ENCODE measurements at regions not wholly inside any gene's neighbourhood (a gene's known extent, or its start where the extent isn't known, plus 50 kb on each side); places are given as distances from the start of the nearest gene placed in this dataset.

DNA sequence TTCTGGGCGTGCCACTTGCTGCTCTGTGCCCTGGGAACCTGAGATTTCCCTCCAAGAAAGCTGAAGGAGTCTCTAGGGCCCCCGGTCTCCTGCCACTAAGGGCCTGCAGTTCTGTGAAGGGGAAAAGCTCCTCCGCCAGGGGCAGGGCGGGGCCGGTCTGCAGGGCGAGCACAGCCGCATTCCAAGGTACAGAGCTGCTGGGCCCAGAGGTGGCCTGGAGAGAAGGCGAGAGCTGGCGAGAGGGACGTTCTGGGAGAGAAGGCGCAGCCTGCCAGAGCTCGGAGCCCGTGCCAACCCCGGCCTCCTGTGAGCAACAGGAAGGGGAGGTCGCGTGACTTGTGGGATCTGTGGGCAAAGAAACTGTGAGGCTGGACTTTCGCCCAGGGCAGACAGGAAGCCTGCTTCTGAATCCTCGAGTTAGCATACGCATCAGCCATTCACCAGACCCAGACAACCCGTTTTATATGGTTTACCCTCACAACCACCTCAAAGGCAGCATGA is 500.4 kb downstream of the SHQ1 start:
- ATAC-seq (peak in 3 of 4 donors; percentile 38 to 63 (median 54)), DNase-seq (peak in 2 of 3 donors; percentile 62 to 67)
- WGBS (ENCODE audit: insufficient coverage, low coverage, low lambda C conversion rate, missing lambda C conversion rate), result 34% methylated on average over 8 of the region's 20 CpGs
- H3K27me3 ChIP-seq, result no peaks in the 10 kb centered on the region
- no peaks in the 10 kb centered on the region for H3K9me3 ChIP-seq
- H3K27ac ChIP-seq, result no peak overlapping the region
- TF ChIP-seq, protein P1, sequence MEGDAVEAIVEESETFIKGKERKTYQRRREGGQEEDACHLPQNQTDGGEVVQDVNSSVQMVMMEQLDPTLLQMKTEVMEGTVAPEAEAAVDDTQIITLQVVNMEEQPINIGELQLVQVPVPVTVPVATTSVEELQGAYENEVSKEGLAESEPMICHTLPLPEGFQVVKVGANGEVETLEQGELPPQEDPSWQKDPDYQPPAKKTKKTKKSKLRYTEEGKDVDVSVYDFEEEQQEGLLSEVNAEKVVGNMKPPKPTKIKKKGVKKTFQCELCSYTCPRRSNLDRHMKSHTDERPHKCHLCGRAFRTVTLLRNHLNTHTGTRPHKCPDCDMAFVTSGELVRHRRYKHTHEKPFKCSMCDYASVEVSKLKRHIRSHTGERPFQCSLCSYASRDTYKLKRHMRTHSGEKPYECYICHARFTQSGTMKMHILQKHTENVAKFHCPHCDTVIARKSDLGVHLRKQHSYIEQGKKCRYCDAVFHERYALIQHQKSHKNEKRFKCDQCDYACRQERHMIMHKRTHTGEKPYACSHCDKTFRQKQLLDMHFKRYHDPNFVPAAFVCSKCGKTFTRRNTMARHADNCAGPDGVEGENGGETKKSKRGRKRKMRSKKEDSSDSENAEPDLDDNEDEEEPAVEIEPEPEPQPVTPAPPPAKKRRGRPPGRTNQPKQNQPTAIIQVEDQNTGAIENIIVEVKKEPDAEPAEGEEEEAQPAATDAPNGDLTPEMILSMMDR (IDR thresholded peaks at IDR 0.05), result no peak
- no peak for TF ChIP-seq POLR2A (IDR thresholded peaks at IDR 0.05)
- no peak overlapping the region for H3K4me3 ChIP-seq
- intact Hi-C loops (cut with DNase I), result no loop called here
- H3K36me3 ChIP-seq, result no peaks in the 10 kb centered on the region
- H3K4me1 ChIP-seq, result no peaks in the 10 kb centered on the region

DNA sequence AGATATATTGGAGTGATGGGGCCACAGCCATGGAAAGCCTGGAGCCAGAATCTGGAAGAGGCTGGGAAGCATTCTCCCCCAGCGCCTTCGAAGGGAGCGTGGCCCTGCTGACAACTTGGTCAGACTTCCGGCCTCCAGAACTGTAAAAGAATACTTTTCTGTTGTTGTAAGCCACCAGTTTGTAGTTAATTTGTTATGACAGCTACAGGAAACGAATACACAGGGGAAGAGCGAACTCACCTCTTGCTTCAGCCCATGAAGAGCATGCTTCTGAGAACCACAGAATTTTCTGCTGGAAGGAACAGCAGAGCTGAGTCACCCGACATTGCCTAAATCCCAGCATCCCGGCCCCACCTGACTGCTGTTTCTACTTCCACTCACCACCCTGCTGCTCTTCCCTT is 501.7 kb downstream of the SHQ1 start:
- 55% methylated on average over 5 of the region's 8 CpGs for WGBS (ENCODE audit: insufficient coverage, low coverage, low lambda C conversion rate, missing lambda C conversion rate)
- intact Hi-C loops (cut with DNase I), result no loop called here
- ATAC-seq (peak in 2 of 4 donors; percentile 10 to 23), DNase-seq (no peak)
- no peak overlapping the region for H3K27ac ChIP-seq
- H3K4me1 ChIP-seq, result no peaks in the 10 kb centered on the region
- no peaks in the 10 kb centered on the region for H3K27me3 ChIP-seq
- no peaks in the 10 kb centered on the region for H3K9me3 ChIP-seq
- no peaks in the 10 kb centered on the region for H3K36me3 ChIP-seq
- H3K4me3 ChIP-seq, result no peak overlapping the region
- TF ChIP-seq, protein P1 (IDR thresholded peaks at IDR 0.05), result no peak
- TF ChIP-seq POLR2A (IDR thresholded peaks at IDR 0.05), result no peak

DNA sequence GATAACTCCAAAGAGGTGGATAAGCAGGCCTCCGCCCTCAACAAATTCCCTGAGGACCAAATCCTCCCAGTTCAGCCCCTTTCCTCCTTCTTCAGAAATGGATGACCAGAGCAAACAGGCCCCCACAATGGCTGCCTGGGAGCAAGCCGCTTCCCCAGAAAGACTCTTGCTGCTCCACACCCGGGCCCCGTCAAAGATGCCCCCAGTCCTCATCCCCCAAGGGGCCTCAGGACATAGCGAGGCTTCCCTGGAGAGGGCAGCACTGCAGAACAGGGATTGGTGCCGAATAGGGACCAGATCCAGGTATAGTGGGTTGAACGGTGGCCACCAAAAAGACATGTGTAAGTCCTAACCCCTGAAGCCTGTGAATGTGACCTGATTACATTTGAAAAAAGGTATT is 502.3 kb downstream of the SHQ1 start:
- no peaks in the 10 kb centered on the region for H3K4me1 ChIP-seq
- H3K4me3 ChIP-seq, result no peak overlapping the region
- H3K9me3 ChIP-seq, result no peaks in the 10 kb centered on the region
- TF ChIP-seq, protein P1 (IDR thresholded peaks at IDR 0.05), result no peak
- no peak for TF ChIP-seq POLR2A (IDR thresholded peaks at IDR 0.05)
- no peak overlapping the region for H3K27ac ChIP-seq
- H3K36me3 ChIP-seq, result no peaks in the 10 kb centered on the region
- no peak for ATAC-seq
- intact Hi-C loops (cut with DNase I), result no loop called here
- no peaks in the 10 kb centered on the region for H3K27me3 ChIP-seq
- no peak for DNase-seq
- WGBS (ENCODE audit: insufficient coverage, low coverage, low lambda C conversion rate, missing lambda C conversion rate), result 43% methylated on average over 2 of the region's 7 CpGs

DNA sequence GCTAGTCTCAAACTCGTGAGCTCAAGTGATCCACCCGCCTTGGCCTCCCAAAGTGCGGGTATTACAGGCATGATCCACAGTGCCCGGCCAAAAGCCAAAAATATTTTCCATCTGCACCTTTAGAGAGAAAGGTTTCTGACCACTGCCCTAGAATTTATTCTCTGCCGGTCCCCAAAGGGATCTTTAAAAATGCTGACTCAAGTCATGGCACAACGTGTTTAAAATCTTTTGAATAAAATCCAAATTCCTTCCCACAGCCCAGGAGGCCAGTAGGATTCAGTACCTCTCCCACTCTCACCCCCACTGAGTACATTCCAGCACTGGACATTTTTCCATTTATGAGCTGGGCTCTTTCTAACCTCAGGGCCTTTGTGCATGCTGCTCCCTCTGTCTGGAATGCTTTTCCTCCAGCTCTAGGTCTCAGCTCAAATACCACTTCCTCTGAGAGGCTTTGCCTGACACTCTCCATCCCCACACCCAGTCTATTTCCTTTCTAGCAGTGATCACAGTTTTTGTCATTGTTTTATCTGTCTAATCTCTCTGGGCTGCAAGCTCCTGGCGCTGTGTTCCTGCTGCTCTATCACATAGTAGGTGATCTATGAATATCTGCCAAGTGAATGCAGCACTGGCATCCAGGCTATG is 502.9 kb downstream of the SHQ1 start:
- Histone ChIP-seq H3K27me3 (no peaks in the 10 kb centered on the region), H3K4me3 (no peak overlapping the region), H3K4me1 (no peaks in the 10 kb centered on the region), H3K9me3 (no peaks in the 10 kb centered on the region), H3K36me3 (no peaks in the 10 kb centered on the region), H3K27ac (no peak overlapping the region)
- no peak for TF ChIP-seq POLR2A (IDR thresholded peaks at IDR 0.05)
- TF ChIP-seq, protein P1 (IDR thresholded peaks at IDR 0.05), result no peak
- DNase-seq (no peak), ATAC-seq (no peak)
- intact Hi-C loops (cut with DNase I), result no loop called here
- WGBS (ENCODE audit: insufficient coverage, low coverage, low lambda C conversion rate, missing lambda C conversion rate), result 43% methylated on average over 3 of the region's 7 CpGs

Data from right lobe of liver (tissue), 6 donors.